Activated naive CD4-positive, alpha-beta T cell treated with anti-CD3 and anti-CD28 coated beads for 36 hours (primary cell): ENCODE measurements at regions not wholly inside any gene's neighbourhood (a gene's known extent, or its start where the extent isn't known, plus 50 kb on each side); places are given as distances from the start of the nearest gene placed in this dataset.
"Not testable (repeated sequence)": the region's sequence is repeated elsewhere in the genome, so short reads cannot be mapped to it uniquely, and the experiment has no call there.

Experiments
- CTCF ChIA-PET: fragments of 350-600 bp; sonication (Branson Sonifier 250); formaldehyde crosslinking; loops from one replicate; lab custom pipeline; 2021; ENCODE audit warnings: antibody characterized with exemption; lab: Charles Lee
- DNase-seq: peaks from one replicate; pipeline ENCODE4 v3.0.0-alpha.2; 2020
- H3K27ac Mint-ChIP-seq: one replicate; pipeline ENCODE4 v1.8.0; 2021; ENCODE audit warnings: mild to moderate bottlenecking, mixed read lengths
- H3K27me3 Mint-ChIP-seq: one replicate; pipeline ENCODE4 v1.8.0; 2021; ENCODE audit warnings: low read depth, mixed read lengths
- H3K36me3 Mint-ChIP-seq: one replicate; pipeline ENCODE4 v1.8.0; 2021; ENCODE audit warnings: low read depth, mixed read lengths
- H3K4me1 Mint-ChIP-seq: one replicate; pipeline ENCODE4 v1.8.0; 2021; ENCODE audit warnings: low read depth, mixed read lengths
- H3K4me3 Mint-ChIP-seq: one replicate; pipeline ENCODE4 v1.8.0; 2021; ENCODE audit warnings: mild to moderate bottlenecking, moderate library complexity, mixed read lengths
- H3K9me3 Mint-ChIP-seq: one replicate; pipeline ENCODE4 v1.8.0; 2021; ENCODE audit warnings: mixed read lengths
- intact Hi-C: fragments of 100-400 bp; cut with micrococcal nuclease; formaldehyde crosslinking; loops from one replicate; pipeline ENCODE4 v1.15.1; 2023

DNA sequence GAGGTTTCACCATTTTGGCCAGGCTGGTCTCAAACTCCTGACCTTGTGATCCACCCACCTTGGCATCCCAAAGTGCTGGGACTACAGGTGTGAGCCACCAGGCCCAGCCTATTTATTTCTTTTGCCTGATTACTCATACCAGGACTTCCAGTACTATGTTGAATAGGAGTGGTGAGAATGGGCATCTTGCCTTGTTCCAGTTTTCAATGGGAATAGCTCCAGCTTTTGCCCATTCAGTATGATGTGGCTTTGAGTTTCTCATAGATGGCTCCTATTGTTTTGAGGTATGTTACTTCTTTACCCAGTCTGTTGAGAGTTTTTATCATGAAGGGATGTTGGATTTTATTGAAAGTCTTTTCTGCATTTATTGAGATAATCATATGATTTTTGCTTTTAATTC lies 924.5 kb downstream of the DTWD2 start:
- CTCF ChIA-PET, DNase-seq, H3K27me3 Mint-ChIP-seq, H3K4me1 Mint-ChIP-seq, H3K4me3 Mint-ChIP-seq, intact Hi-C loops, H3K36me3 Mint-ChIP-seq, H3K27ac Mint-ChIP-seq: not testable (repeated sequence)
- peaks cover 14% of the 10 kb centered on the region for H3K9me3 Mint-ChIP-seq

DNA sequence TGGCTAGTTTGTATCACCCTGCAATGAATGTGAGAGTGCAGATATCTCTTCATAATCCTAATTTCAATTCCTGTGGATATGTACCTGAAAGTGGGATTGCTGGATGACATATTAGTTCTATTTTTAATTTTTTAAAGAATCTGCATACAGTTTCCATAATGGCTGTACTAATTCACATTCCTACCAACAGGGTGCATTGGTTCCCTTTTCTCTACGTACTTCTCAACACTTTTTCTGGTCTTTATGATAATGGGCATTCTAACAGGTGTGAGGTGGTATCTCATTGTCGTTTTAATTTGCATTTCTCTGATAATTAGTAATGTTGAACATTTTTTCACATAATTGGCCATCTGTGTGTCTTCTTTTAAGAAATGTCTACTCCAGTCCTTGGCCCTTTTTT lies 927.5 kb downstream of the DTWD2 start:
- CTCF ChIA-PET, result no interaction called here
- intact Hi-C loops, result no loop called here
- Mint-ChIP-seq H3K4me1 (no peaks in the 10 kb centered on the region), H3K36me3 (no peaks in the 10 kb centered on the region), H3K27me3 (no peaks in the 10 kb centered on the region), H3K27ac (no peak overlapping the region), H3K4me3 (no peak overlapping the region), H3K9me3 (peaks cover 16% of the 10 kb centered on the region)
- DNase-seq, result no peak

DNA sequence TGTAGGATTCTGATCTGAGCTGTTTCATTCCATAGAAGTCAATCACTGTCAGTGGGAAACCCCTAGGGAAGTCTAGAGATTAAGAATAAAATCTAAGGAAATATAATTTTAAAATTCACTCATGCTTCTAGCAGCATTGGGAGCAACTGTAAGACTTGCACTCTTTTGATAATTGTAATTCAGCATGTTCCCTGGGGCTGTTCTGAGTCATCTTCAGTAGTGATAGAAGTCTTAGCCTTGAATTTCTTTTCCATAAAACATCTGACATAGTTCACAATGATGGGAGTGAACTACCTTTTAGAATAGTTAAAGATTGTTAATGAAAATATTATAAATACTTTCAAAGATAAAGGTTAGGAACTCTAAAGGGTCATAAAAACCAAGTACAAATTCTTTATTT lies 935.8 kb downstream of the DTWD2 start:
- Mint-ChIP-seq H3K4me3 (no peak overlapping the region), H3K9me3 (peaks cover 5% of the 10 kb centered on the region), H3K27ac (no peak overlapping the region), H3K27me3 (no peaks in the 10 kb centered on the region), H3K4me1 (no peaks in the 10 kb centered on the region), H3K36me3 (no peaks in the 10 kb centered on the region)
- CTCF ChIA-PET, result no interaction called here
- DNase-seq, result no peak
- intact Hi-C loops, result no loop called here

DNA sequence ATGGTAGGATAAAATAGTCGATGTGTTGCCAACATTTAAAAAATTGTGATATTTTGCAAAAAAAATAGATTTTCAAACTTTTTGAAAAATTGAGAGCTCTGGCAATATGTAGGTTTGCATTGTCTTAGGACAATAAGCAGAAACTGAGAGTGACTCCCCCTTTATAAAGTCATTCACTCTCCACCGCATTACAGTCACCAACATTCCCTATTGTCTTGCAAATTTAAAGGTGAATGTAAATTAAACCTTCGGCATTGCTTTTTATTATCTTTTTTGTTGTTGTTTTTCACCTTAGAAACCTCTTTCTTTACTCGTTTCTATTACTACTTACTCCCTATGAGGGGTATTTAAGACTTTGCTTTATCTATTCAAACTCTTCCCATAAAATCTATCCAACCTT lies 944.2 kb downstream of the DTWD2 start:
- no peaks in the 10 kb centered on the region for H3K27me3 Mint-ChIP-seq
- CTCF ChIA-PET, result no interaction called here
- no peak overlapping the region for H3K27ac Mint-ChIP-seq
- intact Hi-C loops, result no loop called here
- H3K4me3 Mint-ChIP-seq, result no peak overlapping the region
- no peak for DNase-seq
- H3K36me3 Mint-ChIP-seq, result no peaks in the 10 kb centered on the region
- peaks cover 3% of the 10 kb centered on the region for H3K9me3 Mint-ChIP-seq
- no peaks in the 10 kb centered on the region for H3K4me1 Mint-ChIP-seq

DNA sequence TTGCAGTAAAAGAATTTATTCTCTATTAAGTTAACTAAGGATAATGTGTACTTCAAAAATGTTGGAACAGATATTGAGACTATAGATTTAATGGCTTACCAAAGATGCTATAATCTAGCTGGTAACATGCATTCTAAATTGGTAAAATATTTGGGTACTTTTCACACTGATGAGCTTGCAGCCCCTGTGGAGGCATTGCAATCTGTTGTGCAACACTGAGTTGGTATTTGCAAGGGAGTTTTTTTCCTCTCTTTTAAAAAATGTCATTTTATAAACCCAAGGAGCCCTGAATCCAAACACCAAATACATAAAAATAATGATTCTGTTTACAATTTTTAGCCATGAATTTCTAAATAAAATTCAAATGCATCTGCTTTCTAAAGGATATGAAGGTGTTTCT lies 944.8 kb downstream of the DTWD2 start:
- Mint-ChIP-seq H3K9me3 (peaks cover 3% of the 10 kb centered on the region), H3K27ac (no peak overlapping the region), H3K4me3 (no peak overlapping the region), H3K4me1 (no peaks in the 10 kb centered on the region), H3K27me3 (no peaks in the 10 kb centered on the region), H3K36me3 (no peaks in the 10 kb centered on the region)
- CTCF ChIA-PET, result no interaction called here
- intact Hi-C loops, result no loop called here
- no peak for DNase-seq

DNA sequence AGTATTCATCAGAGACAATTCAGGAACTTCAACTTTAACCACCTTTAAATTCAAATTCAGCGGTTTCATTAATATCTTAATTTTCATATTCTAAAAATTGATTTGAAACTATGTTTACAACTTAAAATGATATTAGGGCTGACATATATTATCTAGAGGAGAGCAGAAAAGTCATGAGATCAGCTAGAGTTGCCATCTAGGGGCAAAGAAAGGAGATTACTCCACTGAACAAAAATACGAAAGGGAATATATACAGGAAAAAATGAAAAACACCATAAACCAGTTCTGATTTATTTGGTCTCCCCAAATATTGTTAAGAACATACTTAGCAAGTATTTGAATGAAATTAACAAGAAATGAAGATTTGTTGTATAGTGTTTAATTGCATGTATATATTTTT lies 946.3 kb downstream of the DTWD2 start:
- Mint-ChIP-seq H3K9me3 (peaks cover 3% of the 10 kb centered on the region), H3K36me3 (no peaks in the 10 kb centered on the region), H3K4me3 (no peak overlapping the region), H3K4me1 (no peaks in the 10 kb centered on the region), H3K27me3 (no peaks in the 10 kb centered on the region), H3K27ac (no peak overlapping the region)
- CTCF ChIA-PET, result no interaction called here
- no peak for DNase-seq
- intact Hi-C loops, result no loop called here

GRCh38 chr5:118040496-118040895 lies 947.9 kb downstream of the DTWD2 start:
- Mint-ChIP-seq H3K27ac (no peak overlapping the region), H3K36me3 (no peaks in the 10 kb centered on the region), H3K27me3 (no peaks in the 10 kb centered on the region), H3K4me1 (no peaks in the 10 kb centered on the region), H3K9me3 (peaks cover 3% of the 10 kb centered on the region), H3K4me3 (no peak overlapping the region)
- intact Hi-C loops, result no loop called here
- CTCF ChIA-PET, result interaction anchor here (0.7 kb wide), 1 partner anchor 1415 kb away, joined by 3 read pairs; no protein-coding TSS in a partner anchor
- DNase-seq, result no peak

DNA sequence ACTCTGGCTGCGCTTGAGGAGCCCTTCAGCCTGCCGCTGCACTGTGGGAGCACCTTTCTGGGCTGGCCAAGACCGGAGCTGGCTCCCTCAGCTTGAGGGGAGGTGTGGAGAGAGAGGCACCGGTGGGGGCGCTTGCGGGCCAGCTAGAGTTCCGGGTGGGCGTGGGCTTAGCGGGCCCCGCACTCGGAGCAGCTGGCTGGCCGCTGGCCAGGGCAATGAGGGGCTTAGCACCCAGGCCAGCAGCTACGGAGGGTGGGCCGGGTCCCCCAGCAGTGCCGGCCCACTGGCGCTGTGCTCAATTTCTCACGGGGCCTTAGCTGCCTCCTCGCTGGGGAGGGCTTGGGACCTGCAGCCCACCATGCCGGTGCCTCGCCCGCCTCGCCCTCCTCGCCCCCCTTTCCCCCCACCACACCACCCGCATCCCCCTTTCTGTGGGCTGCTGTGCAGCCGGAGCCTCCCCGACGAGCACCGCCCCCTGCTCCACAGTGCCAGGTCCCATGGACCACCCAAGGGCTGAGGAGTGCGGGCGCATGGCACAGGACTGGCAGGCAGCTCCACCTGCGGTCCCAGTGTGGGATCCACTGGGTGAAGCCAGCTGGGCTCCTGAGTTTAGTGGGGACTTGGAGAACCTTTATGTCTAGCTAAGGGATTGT lies 954.5 kb downstream of the DTWD2 start:
- intact Hi-C loops, result no loop called here
- no peaks in the 10 kb centered on the region for H3K4me1 Mint-ChIP-seq
- no peaks in the 10 kb centered on the region for H3K27me3 Mint-ChIP-seq
- CTCF ChIA-PET, result no interaction called here
- DNase-seq, result no peak
- peaks cover 13% of the 10 kb centered on the region for H3K9me3 Mint-ChIP-seq
- H3K36me3 Mint-ChIP-seq, result no peaks in the 10 kb centered on the region
- H3K4me3 Mint-ChIP-seq, result no peak overlapping the region
- H3K27ac Mint-ChIP-seq, result no peak overlapping the region

GRCh38 chr5:118029807-118030206 lies 958.5 kb downstream of the DTWD2 start:
- Mint-ChIP-seq H3K36me3 (no peaks in the 10 kb centered on the region), H3K27ac (no peak overlapping the region), H3K4me3 (no peak overlapping the region), H3K27me3 (no peaks in the 10 kb centered on the region), H3K9me3 (peaks cover 11% of the 10 kb centered on the region), H3K4me1 (no peaks in the 10 kb centered on the region)
- CTCF ChIA-PET, result no interaction called here
- no peak for DNase-seq
- intact Hi-C loops, result no loop called here

GRCh38 chr5:118022062-118022461 lies 966.3 kb downstream of the DTWD2 start:
- H3K27me3 Mint-ChIP-seq, result no peaks in the 10 kb centered on the region

DNA sequence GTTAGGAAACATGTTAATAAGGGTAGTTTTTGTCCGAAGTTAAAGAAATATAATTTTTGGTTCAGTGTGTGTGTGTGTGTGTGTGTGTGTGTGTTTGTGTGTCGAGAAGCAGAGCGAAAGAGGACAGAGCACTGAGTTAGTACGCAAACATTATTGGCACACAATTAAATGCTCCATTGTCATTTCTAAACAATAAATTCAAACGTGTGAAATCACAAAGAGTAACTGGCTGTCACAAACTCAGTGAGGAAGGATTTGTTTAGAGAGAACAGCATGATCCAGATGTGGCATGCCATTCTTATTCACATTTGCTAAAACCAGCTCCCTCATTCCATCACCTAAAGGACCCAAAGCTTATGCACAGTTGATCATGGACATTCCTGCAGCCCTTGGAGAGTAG lies 970.8 kb downstream of the DTWD2 start:
- no peak overlapping the region for H3K27ac Mint-ChIP-seq
- CTCF ChIA-PET, result interaction anchor here (0.9 kb wide), 1 partner anchor 10 kb away, joined by 3 read pairs; no protein-coding TSS in a partner anchor
- H3K36me3 Mint-ChIP-seq, result no peaks in the 10 kb centered on the region
- intact Hi-C loops, result no loop called here
- no peak for DNase-seq
- peaks cover 2% of the 10 kb centered on the region for H3K9me3 Mint-ChIP-seq
- H3K4me3 Mint-ChIP-seq, result no peak overlapping the region
- no peaks in the 10 kb centered on the region for H3K4me1 Mint-ChIP-seq
- no peaks in the 10 kb centered on the region for H3K27me3 Mint-ChIP-seq

More at GRCh38 chr5:118022062-118022461, 966.3 kb downstream of the DTWD2 start:
- intact Hi-C loops, result no loop called here
- no peaks in the 10 kb centered on the region for H3K36me3 Mint-ChIP-seq
- CTCF ChIA-PET, result no interaction called here
- no peaks in the 10 kb centered on the region for H3K4me1 Mint-ChIP-seq
- no peak for DNase-seq
- H3K27ac Mint-ChIP-seq, result no peak overlapping the region
- H3K9me3 Mint-ChIP-seq, result peaks cover 2% of the 10 kb centered on the region
- no peak overlapping the region for H3K4me3 Mint-ChIP-seq

DNA sequence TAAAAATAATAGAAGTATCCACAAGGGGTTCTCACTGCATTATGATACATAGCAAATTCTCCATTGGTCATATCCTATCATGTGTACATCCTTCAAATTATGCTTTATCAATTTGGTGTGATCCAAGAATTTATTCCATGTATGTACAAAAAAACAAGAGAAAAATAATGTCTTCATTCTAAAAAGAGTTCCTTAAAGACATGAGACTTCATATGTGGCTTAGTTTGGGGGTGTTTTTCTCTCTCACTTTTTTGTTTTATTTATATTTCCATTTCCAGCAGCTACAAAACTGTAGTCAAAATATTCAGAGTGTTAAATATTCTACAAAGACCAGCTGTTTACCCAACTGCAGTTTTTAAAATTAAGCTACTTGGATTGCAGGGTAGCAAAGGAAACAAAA lies 972.0 kb downstream of the DTWD2 start:
- intact Hi-C loops, result no loop called here
- Mint-ChIP-seq H3K4me1 (no peaks in the 10 kb centered on the region), H3K27me3 (no peaks in the 10 kb centered on the region), H3K9me3 (peaks cover 2% of the 10 kb centered on the region), H3K27ac (no peak overlapping the region), H3K4me3 (no peak overlapping the region), H3K36me3 (no peaks in the 10 kb centered on the region)
- no peak for DNase-seq
- CTCF ChIA-PET, result no interaction called here

- intact Hi-C loops, result no loop called here
These were observed 972.8 kb downstream of the DTWD2 start for GRCh38 chr5:118015511-118015910.

More at GRCh38 chr5:118015511-118015910, 972.8 kb downstream of the DTWD2 start:
- Mint-ChIP-seq H3K27me3 (no peaks in the 10 kb centered on the region), H3K4me1 (no peaks in the 10 kb centered on the region), H3K9me3 (peaks cover 2% of the 10 kb centered on the region), H3K36me3 (no peaks in the 10 kb centered on the region), H3K4me3 (no peak overlapping the region), H3K27ac (no peak overlapping the region)
- no peak for DNase-seq
- CTCF ChIA-PET, result no interaction called here
